Adipocyte (in vitro differentiated cells): ENCODE measurements at regions not wholly inside any gene's neighbourhood (a gene's known extent, or its start where the extent isn't known, plus 50 kb on each side); places are given as distances from the start of the nearest gene placed in this dataset.

Experiments used
- DNase-seq: peaks from one replicate; pipeline ENCODE4 v3.0.0-alpha.2; 2015; ENCODE audit warnings: low read depth
- H3K27me3 ChIP-seq: replicated peaks from 2 replicates; pipeline ENCODE4 v1.7.0; 2013; ENCODE audit warnings: mild to moderate bottlenecking, low read length, moderate library complexity; ENCODE audit not compliant: control insufficient read depth, insufficient read depth
- H3K36me3 ChIP-seq: 2 replicates; pipeline ENCODE4 v1.7.0; 2013; ENCODE audit warnings: low read length, mild to moderate bottlenecking, moderate library complexity; ENCODE audit not compliant: control insufficient read depth, insufficient read depth, severe bottlenecking
- H3K4me1 ChIP-seq: 2 replicates; pipeline ENCODE4 v1.7.0; 2013; ENCODE audit warnings: mild to moderate bottlenecking, low read length, moderate library complexity; ENCODE audit not compliant: control insufficient read depth, insufficient read depth
- H3K4me3 ChIP-seq: 2 replicates; pipeline ENCODE4 v1.7.0; 2013; ENCODE audit warnings: mild to moderate bottlenecking, low read length, moderate library complexity
- H3K9ac ChIP-seq: 2 replicates; pipeline ENCODE4 v1.7.0; 2013; ENCODE audit warnings: mild to moderate bottlenecking, low read length, moderate library complexity
- H3K9me3 ChIP-seq: 2 replicates; pipeline ENCODE4 v1.7.0; 2013; ENCODE audit warnings: mild to moderate bottlenecking, low read length, moderate library complexity; ENCODE audit not compliant: control insufficient read depth

DNA sequence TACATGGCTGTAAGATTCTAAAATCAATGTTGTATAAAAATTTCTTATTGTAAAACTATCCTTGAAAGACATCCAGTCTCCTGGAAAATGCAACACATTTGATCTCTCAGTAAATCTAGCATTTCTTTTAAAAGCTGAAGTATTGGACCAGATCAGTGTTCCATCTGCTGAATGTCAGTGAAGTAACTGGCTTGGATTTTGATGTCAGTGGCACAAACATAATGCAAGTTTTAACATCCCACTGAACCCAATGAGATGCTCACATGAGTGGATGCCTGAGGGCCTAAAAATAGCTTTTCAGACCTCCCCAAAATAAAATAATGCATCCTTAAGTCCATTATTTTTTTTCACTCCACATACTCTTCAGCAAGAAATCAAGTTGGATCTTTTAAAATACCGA, 1432.2 kb downstream of the MRPL39 start:
- Histone ChIP-seq H3K9ac (no peak overlapping the region), H3K4me3 (no peak overlapping the region)

DNA sequence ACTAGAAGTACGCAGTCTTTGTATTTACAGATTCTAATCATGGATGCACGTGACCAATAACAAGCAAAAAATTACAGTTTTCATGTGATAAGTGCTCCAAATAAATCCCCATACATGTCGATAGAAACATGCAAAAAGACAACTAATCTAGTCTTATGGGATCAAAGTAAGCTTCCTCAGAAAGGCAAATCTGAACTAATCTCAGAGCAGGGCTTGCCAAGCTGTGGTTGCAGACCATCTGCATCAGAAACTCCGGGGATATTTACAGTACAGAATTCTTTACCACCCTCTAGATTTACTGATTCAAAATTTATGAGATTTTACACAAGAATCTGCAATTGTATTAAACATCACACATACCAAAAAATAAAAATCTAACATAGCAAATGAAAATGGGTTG, 1435.5 kb downstream of the MRPL39 start:
- no peaks in the 10 kb centered on the region for H3K27me3 ChIP-seq
- no peak overlapping the region for H3K9ac ChIP-seq
- no peak for DNase-seq
- no peaks in the 10 kb centered on the region for H3K4me1 ChIP-seq
- H3K36me3 ChIP-seq, result no peaks in the 10 kb centered on the region
- no peak overlapping the region for H3K4me3 ChIP-seq
- peaks cover 12% of the 10 kb centered on the region for H3K9me3 ChIP-seq

More for the DNA sequence above, 1432.2 kb downstream of the MRPL39 start:
- no peak for DNase-seq
- Histone ChIP-seq H3K4me1 (no peaks in the 10 kb centered on the region), H3K36me3 (no peaks in the 10 kb centered on the region), H3K27me3 (no peaks in the 10 kb centered on the region), H3K9me3 (peaks cover 31% of the 10 kb centered on the region)

DNA sequence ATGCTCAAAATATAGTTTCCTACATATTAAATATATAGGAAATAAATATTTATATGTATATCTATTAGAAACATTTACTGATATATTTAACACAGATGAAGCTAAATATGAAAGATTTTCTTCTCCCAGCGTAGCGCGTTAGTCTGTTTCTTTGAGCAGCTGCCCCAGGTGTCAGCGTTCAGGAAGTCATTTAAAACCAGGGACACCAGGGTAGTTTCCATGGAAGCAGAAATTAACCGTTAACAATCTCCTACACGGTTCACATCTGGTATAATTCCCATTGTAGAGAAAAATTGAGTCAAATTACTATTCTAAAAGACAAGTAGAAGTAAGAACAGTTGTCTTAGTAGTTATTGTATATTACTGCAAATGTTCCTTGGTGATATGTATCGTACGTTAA, 1443.7 kb downstream of the MRPL39 start:
- H3K9ac ChIP-seq, result no peak overlapping the region
- no peaks in the 10 kb centered on the region for H3K27me3 ChIP-seq
- DNase-seq, result no peak
- no peaks in the 10 kb centered on the region for H3K9me3 ChIP-seq
- H3K4me3 ChIP-seq, result no peak overlapping the region
- no peaks in the 10 kb centered on the region for H3K36me3 ChIP-seq
- no peaks in the 10 kb centered on the region for H3K4me1 ChIP-seq

DNA sequence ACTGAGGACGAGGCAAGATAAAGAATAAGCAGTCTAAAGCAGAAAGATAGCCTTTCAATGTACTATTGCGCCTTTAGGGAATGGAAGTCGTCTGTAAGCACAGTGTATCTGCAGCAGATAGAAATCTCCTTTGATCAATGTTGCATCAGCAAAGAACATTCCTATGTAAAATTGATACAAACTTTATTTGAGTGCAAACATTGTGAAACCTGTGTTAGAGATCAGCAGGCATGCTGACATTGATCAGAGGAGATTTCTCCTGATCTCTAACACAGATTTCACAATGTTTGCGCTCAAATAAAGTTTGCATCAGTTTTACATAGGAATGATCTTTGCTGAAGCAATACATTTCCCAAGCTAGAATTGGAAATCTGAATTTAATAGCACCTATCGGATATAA, 1446.8 kb downstream of the MRPL39 start:
- Histone ChIP-seq H3K36me3 (no peaks in the 10 kb centered on the region), H3K4me1 (no peaks in the 10 kb centered on the region), H3K4me3 (no peak overlapping the region), H3K27me3 (no peaks in the 10 kb centered on the region), H3K9ac (no peak overlapping the region), H3K9me3 (no peaks in the 10 kb centered on the region)
- peak; percentile 11 for DNase-seq

DNA sequence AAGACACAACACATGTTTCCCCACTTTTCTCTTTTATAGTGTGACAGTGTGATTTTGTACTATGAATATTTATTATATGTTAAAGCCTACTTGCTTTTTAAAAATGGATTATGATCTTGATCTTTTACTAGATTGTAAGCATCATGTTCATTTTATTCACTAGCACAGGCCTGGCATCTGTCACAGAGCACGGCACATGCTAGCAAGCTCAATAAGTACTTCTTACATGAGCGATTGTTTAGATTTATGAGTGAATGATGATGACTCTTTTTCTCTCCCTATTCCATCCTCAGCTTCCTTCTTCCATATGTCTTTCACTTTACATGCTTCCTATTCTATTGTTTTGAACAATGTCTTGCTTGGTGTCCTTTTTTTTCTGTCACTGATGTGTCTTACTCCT, 1454.1 kb downstream of the MRPL39 start:
- Histone ChIP-seq H3K4me3 (no peak overlapping the region), H3K9me3 (no peaks in the 10 kb centered on the region), H3K4me1 (no peaks in the 10 kb centered on the region), H3K9ac (no peak overlapping the region), H3K27me3 (no peaks in the 10 kb centered on the region), H3K36me3 (no peaks in the 10 kb centered on the region)
- DNase-seq, result no peak

DNA sequence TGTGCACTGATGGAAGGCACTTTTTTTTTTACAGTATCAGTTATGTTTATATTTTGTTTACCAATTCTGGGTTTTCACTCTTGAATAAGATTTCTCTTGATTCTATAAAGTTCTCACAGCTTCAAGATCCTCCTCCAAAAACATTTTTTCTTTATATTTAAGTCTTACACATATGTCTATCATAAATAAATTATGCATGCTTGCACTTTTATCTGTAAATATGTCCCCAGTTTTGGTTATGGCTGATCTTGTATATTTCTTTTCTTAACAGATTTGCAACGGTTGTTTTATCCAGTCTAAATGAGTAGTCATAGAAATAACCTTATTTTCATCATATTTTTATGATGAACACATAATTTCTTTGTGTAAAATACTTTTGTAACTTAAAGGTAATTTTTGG, 1456.5 kb downstream of the MRPL39 start:
- no peak for DNase-seq
- Histone ChIP-seq H3K36me3 (no peaks in the 10 kb centered on the region), H3K9me3 (no peaks in the 10 kb centered on the region), H3K4me1 (no peaks in the 10 kb centered on the region), H3K9ac (no peak overlapping the region), H3K4me3 (no peak overlapping the region), H3K27me3 (no peaks in the 10 kb centered on the region)

DNA sequence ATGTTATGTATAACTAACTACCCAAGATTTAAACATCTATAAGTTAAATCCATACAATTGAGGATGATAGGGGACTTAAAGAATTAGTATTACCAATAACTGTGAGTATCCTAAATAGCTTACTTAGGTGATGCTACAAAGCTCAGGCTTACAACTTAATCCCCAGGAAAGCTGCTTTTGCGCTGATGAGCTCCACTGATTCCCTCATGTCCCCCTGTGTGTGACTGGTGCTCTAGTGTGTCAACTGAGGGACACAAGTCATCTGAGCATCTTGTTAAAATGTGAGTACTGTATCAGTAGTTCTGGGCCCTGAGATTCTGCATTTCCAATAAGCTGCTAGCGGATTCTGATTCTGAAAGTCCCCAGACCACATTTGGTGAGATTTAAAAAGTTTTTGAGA, 1458.8 kb downstream of the MRPL39 start:
- Histone ChIP-seq H3K9ac (no peak overlapping the region), H3K36me3 (no peaks in the 10 kb centered on the region), H3K9me3 (no peaks in the 10 kb centered on the region), H3K27me3 (no peaks in the 10 kb centered on the region), H3K4me1 (no peaks in the 10 kb centered on the region), H3K4me3 (no peak overlapping the region)
- no peak for DNase-seq

DNA sequence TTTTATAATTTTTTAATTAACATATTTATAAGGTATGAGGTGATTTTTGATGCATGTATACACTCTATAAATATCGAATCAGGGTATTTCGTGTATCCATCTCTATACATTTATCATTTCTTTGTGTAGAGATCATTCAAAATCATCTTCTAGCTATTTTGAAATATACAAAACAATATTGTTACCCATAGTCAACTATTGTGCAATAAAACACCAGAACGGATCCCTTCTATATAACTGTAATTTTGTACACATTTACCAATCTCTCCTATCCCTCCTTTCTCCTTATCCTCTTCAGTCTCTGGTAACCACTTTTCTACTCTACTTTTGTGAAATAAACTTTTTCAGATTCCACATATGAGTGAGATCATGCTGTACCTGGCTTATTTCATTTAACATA, 1459.6 kb downstream of the MRPL39 start:
- H3K4me1 ChIP-seq, result no peaks in the 10 kb centered on the region
- no peak overlapping the region for H3K4me3 ChIP-seq
- H3K9me3 ChIP-seq, result no peaks in the 10 kb centered on the region
- no peak for DNase-seq
- H3K27me3 ChIP-seq, result no peaks in the 10 kb centered on the region
- H3K9ac ChIP-seq, result no peak overlapping the region
- H3K36me3 ChIP-seq, result no peaks in the 10 kb centered on the region

DNA sequence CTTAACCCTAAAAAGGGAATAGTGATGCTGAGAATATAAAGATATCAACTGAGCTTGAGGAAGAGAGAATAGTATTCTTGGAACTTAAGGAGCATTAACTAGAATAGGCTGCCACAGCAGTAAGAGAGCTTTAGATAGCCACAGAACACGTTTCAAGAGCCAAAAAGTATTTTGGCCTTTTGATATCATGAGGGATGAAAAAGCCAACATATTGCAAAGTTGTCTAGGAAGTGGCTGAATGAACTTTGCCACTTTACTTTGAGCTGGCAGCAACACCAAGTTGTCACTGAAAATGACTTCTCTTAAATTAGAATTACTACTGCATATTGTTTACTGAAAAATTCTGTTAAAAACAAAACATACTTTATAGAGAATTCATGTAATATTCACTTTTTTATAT, 1476.2 kb downstream of the MRPL39 start:
- H3K4me1 ChIP-seq, result no peaks in the 10 kb centered on the region
- no peak overlapping the region for H3K4me3 ChIP-seq
- H3K36me3 ChIP-seq, result no peaks in the 10 kb centered on the region
- no peak for DNase-seq
- no peaks in the 10 kb centered on the region for H3K9me3 ChIP-seq
- H3K9ac ChIP-seq, result no peak overlapping the region
- H3K27me3 ChIP-seq, result no peaks in the 10 kb centered on the region

DNA sequence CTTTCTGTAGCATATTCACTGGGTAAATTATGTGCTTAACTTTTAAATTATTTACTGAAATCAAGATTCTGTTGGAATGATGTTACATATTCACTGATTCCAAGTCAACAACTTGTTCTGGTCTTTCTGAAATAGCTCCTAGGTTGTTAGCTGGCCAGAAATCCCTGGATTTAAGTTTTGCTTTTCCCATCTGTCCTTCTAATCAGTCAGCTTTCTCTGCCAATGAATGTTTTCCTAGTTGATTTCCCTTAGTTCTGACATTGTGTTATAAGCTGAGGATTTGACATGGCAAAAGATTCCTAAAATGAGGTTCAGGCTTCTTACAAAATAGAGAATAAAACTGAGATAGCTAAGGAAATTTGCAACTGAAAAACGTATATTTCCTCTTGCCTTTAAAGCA, 1479.6 kb downstream of the MRPL39 start:
- Histone ChIP-seq H3K9me3 (no peaks in the 10 kb centered on the region), H3K9ac (no peak overlapping the region), H3K4me3 (no peak overlapping the region), H3K4me1 (no peaks in the 10 kb centered on the region), H3K36me3 (no peaks in the 10 kb centered on the region), H3K27me3 (no peaks in the 10 kb centered on the region)
- peak; percentile 19 for DNase-seq

DNA sequence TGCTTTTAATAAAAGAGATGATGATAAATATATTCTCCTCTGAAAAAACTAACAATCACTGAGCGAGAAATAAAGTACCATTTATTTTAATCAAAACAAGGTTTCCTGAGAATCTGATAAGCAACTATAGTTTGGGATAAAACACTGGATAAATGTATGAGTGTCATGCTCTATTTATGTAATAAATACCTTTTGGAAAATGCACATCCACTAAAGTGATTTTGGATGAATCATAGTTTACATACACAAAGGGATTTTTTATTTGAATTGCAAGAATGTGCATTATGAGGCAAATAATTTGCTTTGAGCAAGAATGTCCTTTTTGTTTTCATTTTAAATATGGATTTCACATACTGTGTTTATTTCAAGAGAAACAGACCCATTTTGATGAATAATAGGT, 1483.5 kb downstream of the MRPL39 start:
- Histone ChIP-seq H3K9me3 (no peaks in the 10 kb centered on the region), H3K36me3 (no peaks in the 10 kb centered on the region), H3K27me3 (no peaks in the 10 kb centered on the region), H3K9ac (no peak overlapping the region), H3K4me3 (no peak overlapping the region), H3K4me1 (no peaks in the 10 kb centered on the region)
- peak; percentile 54 for DNase-seq

DNA sequence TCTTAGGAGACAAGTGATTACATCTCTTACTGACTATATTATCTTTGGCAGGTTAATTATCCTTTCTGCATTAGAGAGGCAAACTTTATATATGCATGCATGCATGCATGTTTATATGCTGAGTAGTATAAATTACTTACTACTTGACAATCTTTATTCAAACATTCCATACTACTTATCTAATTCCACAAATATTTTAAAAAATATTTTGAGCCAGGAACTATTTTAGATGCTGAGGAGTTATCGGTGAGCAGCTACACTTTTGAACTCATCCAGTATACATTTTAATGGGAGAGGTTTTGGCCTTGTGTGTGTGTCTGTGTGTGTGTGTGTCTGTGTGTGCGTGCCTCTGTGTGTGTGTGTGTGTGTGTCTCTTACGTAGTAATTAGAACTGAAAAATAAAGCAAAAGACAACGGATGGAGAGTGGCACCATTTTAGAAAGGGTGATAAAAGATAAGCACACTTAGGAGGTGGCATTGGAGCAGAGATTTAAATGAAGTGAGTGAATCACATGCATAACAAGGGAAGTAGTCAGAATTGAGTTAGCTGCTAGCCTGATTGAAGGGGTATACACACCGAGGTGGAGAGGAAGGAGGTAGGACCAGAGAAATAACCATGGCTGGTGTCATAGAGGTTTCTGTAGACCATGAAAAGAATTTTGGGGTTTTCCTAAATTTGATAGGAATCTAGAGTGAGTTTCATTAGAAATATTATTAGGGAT, 1488.4 kb downstream of the MRPL39 start:
- H3K4me1 ChIP-seq, result no peaks in the 10 kb centered on the region
- DNase-seq, result peak; percentile 41
- H3K27me3 ChIP-seq, result no peaks in the 10 kb centered on the region
- H3K9me3 ChIP-seq, result no peaks in the 10 kb centered on the region
- no peak overlapping the region for H3K9ac ChIP-seq
- no peaks in the 10 kb centered on the region for H3K36me3 ChIP-seq
- H3K4me3 ChIP-seq, result no peak overlapping the region
